ENCODE measurements at regions not wholly inside any gene's neighbourhood (a gene's known extent, or its start where the extent isn't known, plus 50 kb on each side); places are given as distances from the start of the nearest gene placed in this dataset.

DNA sequence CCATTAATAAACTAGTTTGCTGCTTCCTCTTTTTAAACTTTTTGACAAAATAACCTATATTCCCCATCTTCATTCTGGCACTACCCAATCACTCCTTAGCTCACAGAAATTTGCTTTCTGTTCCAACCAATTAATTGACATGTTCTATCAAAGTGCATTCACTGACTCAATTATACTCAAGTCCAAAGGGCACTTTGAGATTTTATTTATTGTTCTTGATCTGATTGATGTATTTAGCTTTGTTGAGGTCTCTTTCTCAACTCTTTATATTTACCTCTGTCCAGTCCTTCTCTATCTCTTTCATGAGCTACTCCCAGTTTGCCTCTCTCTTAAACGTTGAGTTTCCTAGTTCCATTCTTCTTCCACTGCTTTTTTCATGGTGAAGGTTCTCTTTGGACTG lies 104.4 kb upstream of the TENT5A start:
- no peaks in the 10 kb centered on the region for H3K4me1 Mint-ChIP-seq
- no peaks in the 10 kb centered on the region for H3K9me3 Mint-ChIP-seq
- no peaks in the 10 kb centered on the region for H3K27me3 Mint-ChIP-seq (ENCODE audit: low read depth, poor library complexity)
- no peak for DNase-seq
- no peak for TF ChIP-seq CTCF (IDR thresholded peaks at IDR 0.05)
- no peak overlapping the region for H3K27ac Mint-ChIP-seq
- H3K36me3 Mint-ChIP-seq (ENCODE audit: low read depth), result no peaks in the 10 kb centered on the region
- no peak overlapping the region for H3K4me3 Mint-ChIP-seq

DNA sequence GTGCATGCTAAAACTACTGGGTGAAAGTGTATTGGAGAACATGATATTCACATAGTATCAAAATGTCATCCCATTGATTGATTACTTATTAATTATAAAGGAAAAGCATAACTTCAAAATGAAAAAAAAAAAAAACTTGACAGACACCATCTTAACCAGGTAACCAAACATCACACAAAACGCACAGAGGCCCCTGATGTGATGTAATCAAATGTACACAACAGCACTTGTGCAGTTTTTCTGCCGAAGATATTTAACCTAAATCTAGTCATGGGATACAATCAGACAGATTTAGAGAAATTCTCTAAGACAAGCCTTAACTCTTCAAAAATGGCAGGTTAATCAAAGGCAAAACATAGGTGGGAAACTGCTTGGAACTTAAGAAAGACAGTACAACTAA lies 102.0 kb upstream of the TENT5A start:
- Mint-ChIP-seq H3K27ac (no peak overlapping the region), H3K4me3 (no peak overlapping the region), H3K4me1 (no peaks in the 10 kb centered on the region), H3K36me3 (ENCODE audit: low read depth) (no peaks in the 10 kb centered on the region), H3K27me3 (ENCODE audit: low read depth, poor library complexity) (peaks cover 3% of the 10 kb centered on the region), H3K9me3 (no peaks in the 10 kb centered on the region)
- DNase-seq, result no peak
- TF ChIP-seq CTCF (IDR thresholded peaks at IDR 0.05), result no peak

- TF ChIP-seq CTCF (IDR thresholded peaks at IDR 0.05), result no peak
- DNase-seq, result no peak
- H3K27ac Mint-ChIP-seq, result no peak overlapping the region
- H3K9me3 Mint-ChIP-seq, result no peaks in the 10 kb centered on the region
- H3K4me3 Mint-ChIP-seq, result no peak overlapping the region
- H3K36me3 Mint-ChIP-seq (ENCODE audit: low read depth), result no peaks in the 10 kb centered on the region
- no peaks in the 10 kb centered on the region for H3K4me1 Mint-ChIP-seq
- peaks cover 3% of the 10 kb centered on the region for H3K27me3 Mint-ChIP-seq (ENCODE audit: low read depth, poor library complexity)
Observed at GRCh38 chr6:81853975-81854374, 101.5 kb upstream of the TENT5A start.

GRCh38 chr6:81849248-81849647 lies 96.8 kb upstream of the TENT5A start:
- H3K27ac Mint-ChIP-seq, result no peak overlapping the region
- no peaks in the 10 kb centered on the region for H3K9me3 Mint-ChIP-seq
- TF ChIP-seq CTCF (IDR thresholded peaks at IDR 0.05), result no peak
- no peaks in the 10 kb centered on the region for H3K36me3 Mint-ChIP-seq (ENCODE audit: low read depth)
- H3K4me3 Mint-ChIP-seq, result no peak overlapping the region
- no peaks in the 10 kb centered on the region for H3K4me1 Mint-ChIP-seq
- no peak for DNase-seq
- H3K27me3 Mint-ChIP-seq (ENCODE audit: low read depth, poor library complexity), result peaks cover 6% of the 10 kb centered on the region

- no peak for TF ChIP-seq CTCF (IDR thresholded peaks at IDR 0.05)
- Mint-ChIP-seq H3K27me3 (ENCODE audit: low read depth, poor library complexity) (peaks cover 6% of the 10 kb centered on the region), H3K4me3 (no peak overlapping the region), H3K36me3 (ENCODE audit: low read depth) (no peaks in the 10 kb centered on the region), H3K9me3 (no peaks in the 10 kb centered on the region), H3K27ac (no peak overlapping the region), H3K4me1 (no peaks in the 10 kb centered on the region)
- DNase-seq, result no peak
Observed at GRCh38 chr6:81847866-81848265, 95.4 kb upstream of the TENT5A start.

GRCh38 chr6:81844686-81845085 lies 92.2 kb upstream of the TENT5A start:
- no peak for TF ChIP-seq CTCF (IDR thresholded peaks at IDR 0.05)
- Mint-ChIP-seq H3K4me1 (peaks cover 5% of the 10 kb centered on the region), H3K4me3 (no peak overlapping the region), H3K9me3 (no peaks in the 10 kb centered on the region), H3K27ac (no peak overlapping the region), H3K36me3 (ENCODE audit: low read depth) (no peaks in the 10 kb centered on the region), H3K27me3 (ENCODE audit: low read depth, poor library complexity) (peaks cover 4% of the 10 kb centered on the region)
- DNase-seq, result no peak

All from nephron progenitor cell (in vitro differentiated cells).